ENCODE measurements at regions not wholly inside any gene's neighbourhood (a gene's known extent, or its start where the extent isn't known, plus 50 kb on each side); places are given as distances from the start of the nearest gene placed in this dataset.

DNA sequence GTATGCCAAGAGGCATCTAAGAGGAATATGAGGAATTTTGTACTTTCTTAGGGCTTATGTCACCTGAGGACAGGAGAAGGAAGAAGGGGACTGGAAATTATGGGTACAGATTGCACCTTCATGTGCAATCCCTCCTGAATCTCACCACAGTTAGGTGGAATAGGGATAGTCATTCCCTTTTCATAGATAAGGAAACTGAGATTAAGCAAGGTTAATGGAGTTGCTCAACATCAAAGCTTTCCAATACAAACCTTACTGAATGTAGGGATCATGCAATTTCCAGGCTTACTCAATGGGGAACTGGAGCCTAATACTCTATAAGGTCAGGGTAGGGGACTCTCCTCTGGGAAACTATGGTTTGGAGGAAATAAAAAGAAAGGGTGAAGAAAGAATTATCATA is 133.0 kb downstream of the C11orf87 start:
- DNase-seq, result no peak

DNA sequence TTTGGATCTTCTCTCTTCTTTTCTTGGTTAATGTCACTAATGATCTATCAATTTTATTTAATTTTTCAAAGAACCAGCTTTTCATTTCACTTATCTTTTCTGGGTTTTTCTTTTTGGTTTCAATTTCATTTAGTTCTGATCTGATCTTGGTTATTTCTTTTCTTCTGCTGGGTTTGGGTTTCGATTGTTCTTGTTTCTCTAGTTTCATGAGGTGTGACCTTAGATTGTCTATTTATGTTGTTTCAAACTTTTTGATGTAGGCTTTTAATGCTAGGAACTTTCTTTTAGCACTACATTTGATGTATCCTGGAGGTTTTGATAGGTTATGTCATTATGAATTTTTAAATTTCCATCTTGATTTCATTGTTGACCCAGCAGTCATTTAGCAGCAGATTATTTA is 142.3 kb downstream of the C11orf87 start:
- DNase-seq, result no peak

DNA sequence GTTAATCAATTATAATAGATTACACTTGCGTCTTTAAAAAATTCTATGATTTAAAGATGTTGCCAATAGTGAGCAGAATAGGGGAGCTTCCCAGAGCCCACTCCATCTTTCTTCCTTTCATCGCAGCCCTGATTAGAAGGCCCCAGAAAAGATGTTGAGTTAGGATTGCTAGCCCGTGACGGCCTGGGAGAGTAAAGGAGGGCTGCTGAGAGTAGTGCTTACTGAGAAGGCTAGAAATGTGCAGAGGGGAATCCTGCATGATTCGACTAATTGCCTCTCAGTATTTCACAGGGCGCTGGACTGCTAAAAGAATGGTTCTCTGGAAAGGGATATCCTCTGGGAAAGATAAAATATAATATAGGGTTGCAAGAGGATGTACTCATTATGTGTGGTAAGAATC is 160.5 kb downstream of the C11orf87 start:
- DNase-seq, result no peak

DNA sequence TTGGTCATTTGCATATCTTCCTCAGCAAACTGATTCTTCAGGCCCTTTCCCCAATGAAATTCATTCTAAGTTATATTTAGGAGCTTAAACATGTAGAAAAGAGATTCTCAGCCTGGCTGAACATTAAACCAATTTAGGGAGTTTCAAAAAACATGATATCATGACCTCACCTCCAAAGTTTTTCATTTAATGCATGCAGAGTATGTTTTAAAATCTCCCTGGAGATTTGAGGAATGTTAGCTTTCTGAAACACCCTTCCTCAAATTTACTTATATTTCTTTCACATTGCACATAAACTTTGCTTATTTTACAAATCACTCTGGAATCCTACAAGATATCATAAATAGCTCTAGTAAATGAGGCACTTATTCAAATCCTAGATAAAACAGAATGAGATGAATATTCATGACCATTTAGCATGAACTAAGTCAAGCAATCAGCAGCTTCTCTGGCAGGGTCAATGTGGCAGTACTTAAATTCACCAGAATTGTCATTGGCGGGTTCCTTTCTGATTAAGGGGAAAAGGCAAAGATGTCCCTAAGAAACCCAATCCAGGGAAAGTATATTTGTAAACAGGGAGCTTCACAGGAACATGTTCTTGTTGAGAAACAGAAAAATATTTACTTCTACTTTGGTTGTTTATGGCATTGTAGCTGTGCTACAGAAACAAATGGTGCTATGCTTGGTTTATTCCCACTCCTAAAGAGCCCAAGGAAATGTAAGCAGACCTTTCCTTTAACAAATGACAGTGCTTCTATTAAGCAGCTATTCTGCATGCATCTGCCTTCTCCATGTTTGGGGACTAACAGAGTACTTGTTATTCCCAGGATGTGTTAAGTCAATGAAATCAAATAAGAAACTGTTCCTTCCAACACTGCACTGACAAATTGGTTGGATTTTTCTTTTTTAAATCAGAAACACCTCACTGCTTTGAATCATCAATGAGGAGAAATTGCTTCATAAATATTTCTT is 162.3 kb downstream of the C11orf87 start:
- no peak for DNase-seq

DNA sequence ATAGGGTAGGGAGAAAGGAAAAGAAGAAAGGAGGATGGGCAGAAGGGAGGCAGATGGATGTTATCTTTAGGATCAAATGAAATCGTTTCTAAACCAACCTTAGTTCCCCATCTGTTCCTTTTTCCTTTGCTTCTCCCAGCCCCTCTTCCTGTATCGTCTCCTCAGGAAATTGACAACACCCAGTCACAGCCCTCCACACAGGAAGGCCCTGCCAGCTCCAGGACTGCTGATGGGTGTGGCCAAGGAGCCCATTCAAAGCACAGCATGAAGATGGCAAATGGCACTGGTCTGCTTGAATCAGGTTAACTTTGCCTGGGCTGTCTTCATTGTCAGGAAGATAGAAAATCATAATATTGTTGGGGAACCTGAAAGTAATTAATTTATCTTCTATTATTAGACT is 164.8 kb downstream of the C11orf87 start:
- DNase-seq, result no peak

DNA sequence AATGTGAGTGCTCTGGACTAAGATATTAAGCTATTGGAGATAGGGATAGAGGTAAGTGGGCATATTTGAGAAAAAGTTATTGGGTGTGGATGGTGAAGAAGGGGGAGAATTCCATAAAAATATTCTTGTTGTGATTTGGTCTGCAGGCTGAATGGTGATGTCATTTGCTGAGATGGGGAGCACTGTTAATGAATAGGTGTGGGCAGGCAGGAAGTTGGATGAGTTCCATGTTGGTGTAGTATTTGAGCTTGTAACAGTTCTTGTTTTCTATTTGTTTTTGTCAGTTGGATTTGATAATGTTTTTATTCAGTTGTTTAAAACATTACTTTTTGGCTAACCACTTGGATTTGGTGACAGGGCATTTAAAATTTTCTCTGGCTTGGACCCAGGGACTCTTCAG is 168.8 kb downstream of the C11orf87 start:
- no peak for DNase-seq

DNA sequence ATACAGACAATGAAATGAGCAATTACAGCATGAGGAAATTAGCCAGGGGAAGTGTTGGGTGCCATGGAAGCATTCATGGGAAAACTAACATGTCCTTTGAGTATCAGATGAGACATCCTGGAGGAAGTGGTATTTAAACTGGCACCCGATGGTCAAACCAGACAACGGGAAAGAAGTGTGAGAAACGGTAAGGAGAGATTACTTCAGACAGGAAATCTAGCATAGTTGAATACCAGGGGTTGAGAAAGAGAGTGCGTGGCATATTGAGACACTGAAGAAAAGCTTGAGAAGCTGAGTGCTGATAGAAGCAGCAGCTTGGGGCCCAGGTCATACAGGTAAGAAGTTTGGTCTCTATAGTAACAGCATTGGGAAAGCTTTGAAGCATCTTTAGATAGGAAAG is 175.3 kb downstream of the C11orf87 start:
- DNase-seq, result no peak

DNA sequence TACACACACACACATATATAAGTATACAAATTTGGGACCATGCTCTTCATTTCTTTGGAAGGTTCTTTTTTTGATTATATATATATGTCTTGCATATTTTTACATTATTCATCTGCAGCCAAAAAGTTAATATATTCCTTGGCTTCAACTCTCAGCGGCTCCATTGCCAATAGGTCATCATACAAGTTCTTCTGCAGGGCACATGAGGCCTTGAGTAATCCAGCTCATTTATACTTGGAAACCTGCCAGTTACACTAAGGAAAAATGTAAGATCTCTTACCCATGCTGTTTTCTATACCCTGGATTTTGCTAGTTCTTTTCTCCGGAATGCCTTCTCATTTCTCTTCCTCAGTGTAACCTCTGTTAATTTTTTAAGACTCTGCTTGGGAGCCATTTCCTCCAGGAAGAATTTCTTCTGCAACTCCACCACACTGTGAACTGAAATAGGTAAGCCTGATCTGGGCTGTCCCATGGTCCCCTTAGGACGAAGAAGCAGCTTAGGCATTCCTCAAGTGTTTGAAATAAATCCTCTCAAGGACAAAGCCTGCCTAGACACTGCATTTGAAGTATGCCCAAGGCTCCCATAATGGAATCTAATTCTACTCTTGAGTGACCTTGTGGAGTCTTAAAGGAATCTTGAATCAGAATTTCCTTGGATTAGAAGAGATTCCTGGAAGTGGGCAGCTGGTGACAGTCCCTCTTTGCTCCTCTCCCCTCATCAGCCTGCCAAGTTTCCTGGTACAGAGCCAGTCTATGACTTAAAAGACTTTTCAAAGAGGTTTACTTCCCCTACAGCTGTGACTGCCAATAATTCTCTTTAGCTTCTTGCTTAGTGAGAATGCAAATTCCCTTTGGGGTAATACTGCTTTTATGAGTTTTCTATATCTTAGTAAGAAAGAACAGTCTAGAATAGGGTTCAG is 182.8 kb downstream of the C11orf87 start:
- peak; percentile 94 for DNase-seq

DNA sequence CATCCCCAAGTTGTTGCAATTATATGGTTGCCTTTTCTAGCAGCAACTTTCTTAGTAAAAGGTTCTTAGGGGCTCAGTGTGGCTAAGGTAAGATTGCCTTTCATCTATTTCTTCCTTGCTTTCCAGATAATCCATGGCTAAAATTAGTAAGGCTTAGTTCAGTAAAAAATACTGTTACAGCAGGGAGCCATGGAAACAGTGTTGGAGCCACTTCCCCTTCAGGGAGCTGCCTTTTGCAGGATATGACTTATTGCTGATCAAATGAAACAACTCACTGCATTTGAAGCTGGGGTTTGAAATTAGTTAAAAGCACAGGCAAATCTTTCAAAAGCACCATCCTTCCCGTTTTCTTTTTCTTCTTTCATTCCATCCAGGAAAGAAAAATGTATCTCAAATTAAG is 184.3 kb downstream of the C11orf87 start:
- peak; percentile 11 for DNase-seq

DNA sequence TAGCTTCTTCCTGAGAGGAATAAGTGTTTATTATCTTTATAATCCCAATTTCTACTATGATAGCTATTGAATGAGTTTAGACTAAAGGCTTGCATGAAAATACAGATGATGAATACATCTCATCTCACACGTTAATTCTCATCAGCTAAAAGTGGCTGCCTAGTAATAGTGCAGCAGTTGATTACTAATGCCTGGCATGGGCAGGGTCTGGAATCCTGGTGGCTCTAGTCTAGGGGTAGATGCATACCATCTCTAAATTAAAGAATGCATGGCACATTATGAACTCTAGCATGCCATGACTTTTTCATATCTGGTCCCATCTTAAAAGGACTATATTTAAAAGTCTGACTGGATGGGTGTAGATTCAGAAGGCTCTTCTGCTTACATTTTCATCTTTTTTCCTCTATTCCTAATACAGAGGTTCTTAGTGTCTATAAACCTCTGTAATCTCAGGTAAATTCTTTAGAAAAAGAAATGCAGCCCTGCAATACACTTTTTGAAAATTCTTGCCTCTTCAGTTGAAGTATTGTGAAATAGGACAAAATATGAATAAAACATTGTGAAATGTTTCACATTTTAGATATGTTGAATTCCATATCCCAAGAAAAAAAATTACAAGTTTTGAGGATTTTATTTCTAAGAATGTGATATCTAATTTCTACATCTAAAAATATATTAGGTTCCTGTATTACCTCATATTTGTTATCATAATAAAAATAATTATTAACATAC is 187.6 kb downstream of the C11orf87 start:
- DNase-seq, result no peak

DNA sequence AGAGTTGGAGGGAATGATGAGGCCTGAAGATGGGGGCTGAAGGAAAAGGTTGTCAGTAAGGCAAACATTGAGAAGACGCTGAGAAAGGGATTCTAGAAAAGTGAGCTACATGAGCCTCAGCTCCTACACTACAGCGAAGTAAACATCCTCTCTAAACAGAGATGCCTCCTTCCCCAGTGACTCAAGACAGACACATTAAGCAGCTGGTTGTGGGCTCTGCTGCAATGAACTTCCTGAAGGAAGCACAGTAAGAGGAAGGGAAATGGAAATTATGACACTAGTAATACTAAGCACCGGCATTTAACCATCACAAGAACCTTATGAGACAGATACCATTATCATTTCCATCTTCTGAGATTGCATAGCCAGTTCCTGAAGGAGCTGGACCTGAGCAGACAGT is 190.5 kb downstream of the C11orf87 start:
- DNase-seq, result no peak

DNA sequence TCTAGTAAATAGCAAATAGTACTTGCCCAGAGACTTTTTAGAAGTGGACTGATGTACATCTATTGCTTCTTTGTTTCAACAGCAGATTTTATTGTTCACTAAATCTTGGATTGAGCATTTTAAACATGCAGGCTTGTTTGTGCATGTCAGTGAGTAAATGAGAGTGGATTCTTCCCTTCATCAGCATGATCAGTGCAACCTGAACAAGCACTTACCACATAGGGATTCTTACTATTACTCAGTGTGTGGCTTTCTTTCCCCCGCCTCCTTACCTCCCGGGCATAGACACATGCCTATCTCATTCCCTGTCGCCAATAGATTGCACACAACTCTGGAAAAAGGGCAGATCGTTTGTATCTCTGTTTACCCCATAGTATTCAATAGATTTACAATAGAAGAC is 197.5 kb downstream of the C11orf87 start:
- DNase-seq, result no peak

DNA sequence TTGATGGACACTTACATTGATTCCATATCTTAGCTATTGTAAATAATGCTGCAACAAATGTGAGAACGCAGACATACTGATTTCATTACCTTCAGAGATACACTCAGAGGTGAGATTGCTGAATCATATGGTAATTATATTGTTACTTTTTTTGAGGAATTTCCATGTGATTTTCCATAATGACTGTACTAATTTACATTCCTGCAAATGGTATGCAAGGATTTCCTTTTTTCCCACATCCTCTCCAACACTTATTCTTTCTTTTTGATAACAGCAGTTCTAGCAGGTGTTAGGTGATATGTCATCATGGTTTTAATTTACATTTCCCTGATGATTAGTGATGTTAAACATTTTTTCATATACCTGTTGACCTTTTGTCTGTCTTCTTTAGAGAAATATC is 207.7 kb downstream of the C11orf87 start:
- no peak for DNase-seq

DNA sequence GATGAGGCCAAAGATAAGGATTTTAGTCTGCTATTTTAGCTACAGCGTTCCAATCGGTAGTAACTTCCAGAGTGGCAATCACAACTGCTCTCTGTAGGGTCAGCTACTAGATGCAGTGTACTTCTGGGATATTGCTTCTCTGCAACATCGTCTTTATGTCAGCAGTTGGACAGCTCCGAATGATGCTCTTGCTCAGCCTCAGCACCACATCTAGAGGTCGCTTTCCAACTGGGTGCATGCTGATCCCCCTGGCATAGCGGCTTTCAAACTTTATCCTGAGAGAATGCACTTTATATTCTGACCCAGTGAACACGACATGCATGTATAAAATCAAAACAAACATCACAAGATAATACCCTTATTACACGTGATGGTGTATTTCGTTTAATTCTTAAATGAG is 219.6 kb downstream of the C11orf87 start:
- peak; percentile 83 for DNase-seq

DNA sequence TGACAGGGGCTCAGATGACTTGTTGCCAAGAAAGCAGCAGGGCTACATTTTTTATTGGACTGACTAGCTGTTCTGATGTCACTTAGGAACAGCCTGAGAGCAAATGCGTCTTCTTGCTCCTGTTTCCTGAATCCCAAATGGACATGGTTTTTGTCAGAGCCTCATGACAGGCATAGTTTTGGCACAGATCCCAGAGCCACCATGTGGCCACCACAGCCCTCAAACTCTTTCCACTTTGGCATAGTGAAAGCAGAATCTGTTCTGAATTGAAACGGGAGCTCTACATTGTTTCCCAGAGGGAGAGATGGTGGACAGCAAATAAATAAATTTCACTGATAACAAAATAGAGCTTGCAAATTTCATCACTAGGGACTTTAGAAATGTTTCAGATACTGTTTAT is 222.2 kb downstream of the C11orf87 start:
- DNase-seq, result peak; percentile 66

DNA sequence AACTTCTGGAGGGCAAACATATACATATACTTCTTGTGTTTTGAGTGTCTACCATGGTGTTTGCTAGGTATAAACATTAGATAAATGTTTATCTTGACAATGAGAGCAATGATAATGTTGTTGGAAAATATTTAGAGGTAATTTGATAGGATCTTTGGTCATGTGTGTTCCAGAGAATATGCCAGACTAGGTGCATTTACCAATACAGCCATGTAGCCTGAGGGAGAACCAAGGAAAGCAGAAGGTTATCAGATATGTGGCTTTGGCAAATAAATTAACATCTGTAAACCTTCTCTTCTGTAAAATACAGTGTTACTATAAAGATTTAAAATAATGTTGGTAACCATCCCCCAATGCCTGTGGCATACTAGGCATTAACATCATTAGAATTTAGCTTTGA is 226.8 kb downstream of the C11orf87 start:
- no peak for DNase-seq

DNA sequence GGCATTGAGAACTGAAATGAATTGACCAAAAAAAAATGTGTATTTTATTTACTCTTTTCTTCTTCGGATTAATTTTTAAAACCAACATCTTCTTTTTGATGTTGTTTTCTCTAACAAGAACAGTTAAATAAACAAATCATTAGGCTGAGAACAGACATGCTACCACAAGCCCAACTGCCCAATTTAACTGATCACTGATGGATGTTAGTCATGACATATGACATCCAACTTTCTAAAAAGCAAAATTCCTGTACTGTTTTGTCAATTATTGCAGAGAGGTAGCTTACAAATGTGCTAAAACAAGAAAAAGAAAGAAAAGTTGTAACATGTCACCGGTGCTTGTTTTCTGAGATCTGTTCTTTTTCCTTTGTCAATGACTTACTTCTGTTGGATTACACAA is 232.1 kb downstream of the C11orf87 start:
- no peak for DNase-seq

DNA sequence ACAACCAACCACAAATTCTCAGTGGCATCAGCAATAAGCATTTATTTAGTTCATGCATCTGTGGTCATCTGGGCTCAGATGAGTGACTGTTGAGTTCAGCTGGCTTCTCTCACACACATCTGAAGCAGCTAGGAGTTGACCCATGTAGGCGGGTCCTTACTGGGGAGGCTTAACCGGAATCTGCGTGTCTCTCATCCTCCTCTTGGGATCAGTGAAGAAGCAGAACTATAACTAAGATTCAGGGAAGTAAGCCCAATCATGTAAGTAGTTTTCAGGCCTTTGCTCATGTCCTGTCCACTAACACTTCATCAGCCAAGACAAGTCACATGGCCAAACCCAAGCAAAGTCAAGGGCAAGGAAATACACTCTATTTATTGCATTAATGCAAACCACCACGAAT is 236.2 kb downstream of the C11orf87 start:
- no peak for DNase-seq

DNA sequence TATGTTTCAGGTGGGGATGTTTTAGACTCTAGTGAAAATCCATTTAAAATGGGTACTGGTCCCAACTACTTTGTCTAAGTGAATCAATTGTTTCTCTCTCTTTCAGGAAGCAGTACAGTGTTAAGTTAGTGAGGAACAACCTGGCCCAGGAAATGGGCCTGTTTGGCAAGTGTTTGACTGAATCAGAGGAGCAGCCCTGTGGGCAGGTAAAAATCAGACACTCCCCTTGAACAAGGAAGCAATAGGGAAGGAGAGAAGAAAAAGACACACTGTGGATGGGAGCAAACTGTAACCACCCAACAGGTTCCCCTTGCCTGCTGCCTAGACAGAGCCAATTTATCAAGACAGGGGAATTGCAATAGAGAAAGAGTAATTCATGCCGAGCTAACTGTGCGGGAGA is 245.7 kb downstream of the C11orf87 start:
- no peak for DNase-seq

DNA sequence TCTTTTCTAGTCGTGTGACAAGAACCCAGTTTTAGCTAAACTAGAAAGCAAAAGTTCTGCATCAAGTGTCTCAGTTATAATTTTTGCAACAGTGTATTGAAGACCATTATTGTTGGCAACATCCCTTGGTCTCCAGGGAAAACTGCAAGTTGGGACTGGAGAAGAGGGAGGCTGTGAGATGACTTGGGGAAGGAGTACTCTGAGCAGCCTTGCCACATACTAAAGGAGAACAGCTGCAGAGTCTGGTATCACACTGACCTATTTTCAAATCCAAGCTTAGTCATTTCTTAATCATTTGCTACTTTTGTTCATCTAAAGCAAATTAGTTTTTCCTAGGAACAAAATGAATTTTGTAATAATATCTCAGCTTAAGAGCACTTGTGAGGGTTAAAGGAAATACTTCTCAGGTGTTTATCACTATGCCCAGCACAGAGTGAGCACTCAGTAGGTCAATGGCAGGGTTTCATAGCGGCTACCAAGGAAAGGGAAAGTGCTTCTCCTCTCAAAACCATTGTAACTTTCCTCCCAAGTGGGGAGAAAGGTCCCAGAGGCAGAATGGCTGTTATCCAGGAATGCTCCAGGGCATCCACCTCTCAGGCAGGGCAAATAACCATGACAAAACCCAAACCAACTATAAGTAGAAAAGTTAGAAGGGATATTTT is 247.1 kb downstream of the C11orf87 start:
- peak; percentile 8 for DNase-seq

DNA sequence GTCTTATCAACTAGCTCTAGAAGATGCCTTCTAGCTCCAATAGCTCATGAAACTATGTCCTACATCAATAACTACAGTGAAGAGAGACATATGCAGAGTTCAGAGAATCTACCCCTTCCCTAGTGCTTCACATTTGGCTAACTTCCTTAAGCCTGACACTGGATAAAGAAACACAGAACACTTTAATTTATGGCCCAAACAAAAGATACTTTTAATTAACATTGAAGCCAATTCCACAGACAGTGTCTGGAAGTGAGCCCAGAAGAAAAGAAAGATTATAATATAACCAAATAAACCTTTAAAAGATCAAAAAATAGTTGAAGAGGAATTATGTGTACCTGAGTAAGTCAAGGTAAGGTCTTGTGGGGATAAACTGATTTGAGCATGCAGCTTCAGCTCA is 255.2 kb downstream of the C11orf87 start:
- DNase-seq, result peak; percentile 59

DNA sequence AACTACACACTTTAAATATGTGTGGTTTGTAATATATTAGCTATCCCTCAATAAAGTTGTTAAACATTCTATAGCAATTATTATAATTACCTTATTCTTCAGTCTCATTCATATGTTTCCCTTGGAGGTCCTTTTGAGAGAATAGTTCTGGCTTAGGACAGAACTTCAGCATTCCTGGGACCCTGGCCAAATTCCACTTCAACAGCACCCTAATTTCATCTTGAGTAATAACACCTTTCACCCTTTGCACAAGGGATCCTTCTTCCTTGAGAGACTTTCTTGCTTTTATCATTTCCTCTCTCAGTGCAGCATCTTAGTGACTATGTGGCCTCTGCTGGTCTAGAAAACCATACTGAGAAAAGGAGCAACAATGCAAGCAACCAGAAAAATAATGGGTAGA is 255.9 kb downstream of the C11orf87 start:
- DNase-seq, result no peak
